Thyroid gland (tissue), 4 donors: ENCODE measurements at regions not wholly inside any gene's neighbourhood (a gene's known extent, or its start where the extent isn't known, plus 50 kb on each side); places are given as distances from the start of the nearest gene placed in this dataset.
"Not testable (repeated sequence)": the region's sequence is repeated elsewhere in the genome, so short reads cannot be mapped to it uniquely, and the experiment has no call there.

Experiments used
- DNase-seq, 2 donors: peaks; one replicate each; pipeline ENCODE4 v3.0.0-alpha.2; 2019
- H3K27ac ChIP-seq, 3 donors: fragments of 200-600 bp; sonication (generic); 1 replicate in 2 of 3; 2 replicates in 1 of 3; pipeline ENCODE4 v1.5.1; 2016 to 2019; ENCODE audit warnings: mild to moderate bottlenecking in 1 of 3, moderate library complexity in 1 of 3
- H3K27me3 ChIP-seq: fragments of 200-600 bp; sonication (generic); one replicate; pipeline ENCODE4 v1.5.1; 2019
- H3K36me3 ChIP-seq, 2 donors: fragments of 200-600 bp; sonication (generic); one replicate each; pipeline ENCODE4 v1.5.1; 2016 to 2019
- H3K4me1 ChIP-seq, 2 donors: fragments of 200-600 bp; sonication (generic); one replicate each; pipeline ENCODE4 v1.5.1; 2017 to 2019
- H3K4me3 ChIP-seq, 3 donors: fragments of 200-600 bp; sonication (generic); replicated peaks in 1 of 3; 1 replicate in 2 of 3; 2 replicates in 1 of 3; pipeline ENCODE4 v1.5.1; 2016; ENCODE audit warnings: mild to moderate bottlenecking in 1 of 3
- H3K9me3 ChIP-seq: fragments of 200-600 bp; sonication (generic); one replicate; pipeline ENCODE4 v1.5.1; 2017
- POLR2A ChIP-seq, 2 donors: fragments of 450-650 bp; IDR thresholded peaks; one replicate each; pipeline ENCODE4 v1.6.1; 2017; ENCODE audit warnings: antibody characterized with exemption in 2 of 2, mild to moderate bottlenecking in 2 of 2, moderate library complexity in 1 of 2
- WGBS, 2 donors: methylation state at CpG; one replicate each; pipeline ENCODE4 v1.1.5; 2017; 5-methylcytosine and 5-hydroxymethylcytosine counted together
- intact Hi-C: fragments of 100-400 bp; cut with DNase I; formaldehyde crosslinking; loops from one replicate; pipeline ENCODE4 v1.15.1; 2023
- TF ChIP-seq, protein P1 (sequence below), 6 experiments: fragments of 200-600 bp in 3 of 6; fragments of 450-650 bp in 3 of 6; sonication (generic) in 3 of 6; IDR thresholded peaks; one replicate each; pipeline ENCODE4 v1.5.1; 2016 to 2019; ENCODE audit warnings: antibody characterized with exemption in 6 of 6, mild to moderate bottlenecking in 2 of 6, inconsistent platforms in 1 of 6, moderate library complexity in 1 of 6

DNA sequence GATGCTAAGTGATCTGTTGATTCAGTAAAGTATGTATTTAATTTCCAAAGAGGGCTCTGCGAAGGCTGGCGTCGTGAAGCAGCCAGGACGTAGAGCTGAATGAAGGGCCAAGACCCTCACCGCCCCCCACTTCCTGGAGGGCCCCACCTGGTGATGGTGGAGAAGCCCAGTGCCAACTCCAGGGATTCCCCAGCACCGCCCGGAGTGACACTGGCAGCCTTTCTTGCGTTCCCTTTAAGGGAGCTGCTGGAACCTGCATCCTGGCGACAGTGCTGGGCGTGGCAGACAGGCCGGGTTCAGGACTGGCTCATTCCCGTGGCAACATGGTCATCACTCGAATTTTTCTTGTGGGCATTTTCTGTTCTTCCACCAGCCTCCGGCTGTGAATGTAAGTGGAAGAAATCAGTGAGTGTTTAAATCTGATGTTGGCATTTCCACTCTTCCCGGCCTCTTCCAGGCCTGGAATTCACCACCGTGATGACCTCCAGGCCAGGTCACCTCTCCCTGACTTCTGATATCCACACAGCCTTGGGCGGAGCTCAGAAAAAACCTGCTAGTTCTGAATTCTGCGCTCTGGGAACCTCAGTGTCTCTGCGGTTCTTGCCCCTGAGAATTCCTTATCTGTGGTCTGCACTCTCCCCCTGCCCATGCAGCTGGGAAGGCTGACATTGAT is 57.4 kb upstream of the DACT2 start:
- intact Hi-C loops = no loop called here
- no peak overlapping the region for H3K27ac ChIP-seq
- H3K4me3 ChIP-seq = no peak overlapping the region

DNA sequence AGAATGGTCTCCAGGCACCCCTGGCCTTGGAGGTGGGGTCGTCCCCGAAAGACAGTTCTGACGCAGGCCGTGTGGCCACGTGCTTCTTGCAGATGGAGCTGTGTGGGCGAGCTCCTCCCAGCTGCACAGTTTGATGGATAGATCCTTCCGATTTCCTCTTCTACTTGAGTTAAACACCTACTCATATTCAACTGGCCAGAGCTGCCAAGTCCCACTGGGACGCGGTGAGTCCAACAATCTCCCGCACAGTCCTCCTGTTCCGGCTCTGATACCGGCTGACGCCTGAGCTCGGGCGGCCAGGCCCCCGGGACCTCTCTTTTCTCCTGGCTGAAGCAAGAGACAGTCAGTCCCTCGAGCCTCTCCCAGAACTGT is 57.9 kb upstream of the DACT2 start:
- H3K9me3 ChIP-seq = no peaks in the 10 kb centered on the region
- no peak overlapping the region for H3K27ac ChIP-seq
- WGBS, 2 donors = 52 to 63% methylated on average over 17 of the region's 17 CpGs
- no peaks in the 10 kb centered on the region for H3K36me3 ChIP-seq
- no peaks in the 10 kb centered on the region for H3K27me3 ChIP-seq
- no peak for DNase-seq
- intact Hi-C loops = no loop called here
- no peaks in the 10 kb centered on the region for H3K4me1 ChIP-seq
- H3K4me3 ChIP-seq = no peak overlapping the region
- no peak for TF ChIP-seq POLR2A (IDR thresholded peaks at IDR 0.05)
- TF ChIP-seq, protein P1, sequence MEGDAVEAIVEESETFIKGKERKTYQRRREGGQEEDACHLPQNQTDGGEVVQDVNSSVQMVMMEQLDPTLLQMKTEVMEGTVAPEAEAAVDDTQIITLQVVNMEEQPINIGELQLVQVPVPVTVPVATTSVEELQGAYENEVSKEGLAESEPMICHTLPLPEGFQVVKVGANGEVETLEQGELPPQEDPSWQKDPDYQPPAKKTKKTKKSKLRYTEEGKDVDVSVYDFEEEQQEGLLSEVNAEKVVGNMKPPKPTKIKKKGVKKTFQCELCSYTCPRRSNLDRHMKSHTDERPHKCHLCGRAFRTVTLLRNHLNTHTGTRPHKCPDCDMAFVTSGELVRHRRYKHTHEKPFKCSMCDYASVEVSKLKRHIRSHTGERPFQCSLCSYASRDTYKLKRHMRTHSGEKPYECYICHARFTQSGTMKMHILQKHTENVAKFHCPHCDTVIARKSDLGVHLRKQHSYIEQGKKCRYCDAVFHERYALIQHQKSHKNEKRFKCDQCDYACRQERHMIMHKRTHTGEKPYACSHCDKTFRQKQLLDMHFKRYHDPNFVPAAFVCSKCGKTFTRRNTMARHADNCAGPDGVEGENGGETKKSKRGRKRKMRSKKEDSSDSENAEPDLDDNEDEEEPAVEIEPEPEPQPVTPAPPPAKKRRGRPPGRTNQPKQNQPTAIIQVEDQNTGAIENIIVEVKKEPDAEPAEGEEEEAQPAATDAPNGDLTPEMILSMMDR (IDR thresholded peaks at IDR 0.05) = no peak

More for the DNA sequence above, 57.4 kb upstream of the DACT2 start:
- Histone ChIP-seq H3K4me1 (no peaks in the 10 kb centered on the region), H3K36me3 (no peaks in the 10 kb centered on the region), H3K27me3 (no peaks in the 10 kb centered on the region), H3K9me3 (no peaks in the 10 kb centered on the region)
- TF ChIP-seq POLR2A (IDR thresholded peaks at IDR 0.05) = no peak
- TF ChIP-seq, protein P1 (IDR thresholded peaks at IDR 0.05) = no peak
- 74 to 88% methylated on average over 19 of the region's 19 CpGs for WGBS, 2 donors
- no peak for DNase-seq

- no peak for DNase-seq
- 87 to 94% methylated on average over 24 to 26 of the region's 28 CpGs for WGBS, 2 donors
- Histone ChIP-seq H3K4me3 (no peak overlapping the region), H3K27ac (no peak overlapping the region), H3K27me3 (no peaks in the 10 kb centered on the region), H3K9me3 (no peaks in the 10 kb centered on the region), H3K4me1 (no peaks in the 10 kb centered on the region), H3K36me3 (no peaks in the 10 kb centered on the region)
- intact Hi-C loops = no loop called here
- TF ChIP-seq, protein P1 (IDR thresholded peaks at IDR 0.05) = no peak
- no peak for TF ChIP-seq POLR2A (IDR thresholded peaks at IDR 0.05)
These were observed 58.6 kb upstream of the DACT2 start for GRCh38 chr6:168377856-168378832.

- H3K36me3 ChIP-seq, H3K4me1 ChIP-seq, H3K27ac ChIP-seq, intact Hi-C loops, H3K9me3 ChIP-seq, H3K4me3 ChIP-seq, DNase-seq, H3K27me3 ChIP-seq: not testable (repeated sequence)
- 95% methylated on average over 19 of the region's 20 CpGs; no CpG with 5 or more reads in 1 of the 2 donors for whole genome bisulfite sequencing, 2 donors
These were observed 60.0 kb upstream of the DACT2 start for GRCh38 chr6:168379579-168379978.

DNA sequence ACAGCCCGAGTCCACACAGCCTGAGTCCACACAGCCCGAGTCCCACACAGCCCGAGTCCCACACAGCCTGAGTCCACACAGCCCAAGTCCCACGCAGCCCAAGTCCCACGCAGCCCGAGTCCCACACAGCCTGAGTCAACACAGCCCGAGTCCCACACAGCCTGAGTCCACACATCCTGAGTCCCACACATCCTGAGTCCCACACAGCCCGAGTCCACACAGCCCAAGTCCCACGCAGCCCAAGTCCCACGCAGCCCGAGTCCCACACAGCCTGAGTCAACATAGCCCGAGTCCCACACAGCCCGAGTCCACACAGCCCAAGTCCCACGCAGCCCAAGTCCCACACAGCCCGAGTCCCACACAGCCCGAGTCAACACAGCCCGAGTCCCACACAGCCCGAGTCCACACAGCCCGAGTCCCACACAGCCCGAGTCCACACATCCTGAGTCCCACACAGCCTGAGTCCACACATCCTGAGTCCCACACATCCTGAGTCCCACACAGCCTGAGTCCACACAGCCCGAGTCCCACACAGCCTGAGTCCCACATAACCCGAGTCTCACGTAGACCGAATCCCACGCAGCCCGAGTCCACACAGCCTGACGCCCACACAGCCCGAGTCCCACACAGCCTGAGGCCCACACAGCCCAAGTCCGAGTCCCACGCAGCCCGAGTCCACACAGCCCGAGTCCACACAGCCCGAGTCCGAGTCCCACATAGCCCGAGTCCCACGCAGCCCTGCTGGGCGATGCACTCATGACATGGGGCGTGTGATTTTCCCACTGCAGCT is 60.6 kb upstream of the SMOC2 start:
- H3K9me3 ChIP-seq, H3K27me3 ChIP-seq, H3K27ac ChIP-seq, intact Hi-C loops, H3K4me1 ChIP-seq, H3K4me3 ChIP-seq, H3K36me3 ChIP-seq, DNase-seq: not testable (repeated sequence)
- 86 to 96% methylated on average over 11 to 30 of the region's 38 CpGs for WGBS, 2 donors
